Lung (tissue), 11 donors: ENCODE measurements at regions not wholly inside any gene's neighbourhood (a gene's known extent, or its start where the extent isn't known, plus 50 kb on each side); places are given as distances from the start of the nearest gene placed in this dataset.

ENCODE experiments used
- ATAC-seq: fragments of 200-7000 bp; cut with Tn5 transposase; one replicate; pipeline ENCODE4 v1.9.1; 2020; ENCODE audit warnings: moderate number of reproducible peaks; ENCODE audit not compliant: insufficient read depth, low FRiP score
- DNase-seq, 3 donors: peaks; one replicate each; pipeline ENCODE4 v3.0.0-alpha.2; 2013 to 2017
- H3K27ac ChIP-seq, 2 donors: one replicate each; pipeline ENCODE4 v1.5.1; 2013; ENCODE audit warnings: mild to moderate bottlenecking in 2 of 2, moderate library complexity in 2 of 2, control low read depth in 1 of 2, inconsistent platforms in 1 of 2, low read depth in 1 of 2, low read length in 1 of 2
- H3K27me3 ChIP-seq, 3 donors: one replicate each; pipeline ENCODE4 v1.5.1; 2013; ENCODE audit warnings: low read length in 2 of 3; ENCODE audit not compliant: control insufficient read depth in 3 of 3, insufficient read depth in 3 of 3
- H3K36me3 ChIP-seq, 4 donors: one replicate each; pipeline ENCODE4 v1.5.1; 2013; ENCODE audit warnings: low read length in 4 of 4, mild to moderate bottlenecking in 1 of 4, moderate library complexity in 1 of 4; ENCODE audit not compliant: control insufficient read depth in 4 of 4, insufficient read depth in 4 of 4
- H3K4me1 ChIP-seq, 5 donors: one replicate each; pipeline ENCODE4 v1.5.1; 2013; ENCODE audit warnings: low read length in 5 of 5, mild to moderate bottlenecking in 2 of 5, moderate library complexity in 1 of 5; ENCODE audit not compliant: control insufficient read depth in 5 of 5, insufficient read depth in 5 of 5
- H3K4me3 ChIP-seq: one replicate; pipeline ENCODE4 v1.5.1; 2013; ENCODE audit warnings: mild to moderate bottlenecking, control low read depth, moderate library complexity
- H3K9ac ChIP-seq, 2 donors: one replicate each; pipeline ENCODE4 v1.5.1; 2013; ENCODE audit warnings: low read length in 2 of 2, control low read depth in 1 of 2; ENCODE audit not compliant: insufficient read depth in 1 of 2
- H3K9me3 ChIP-seq, 4 donors: one replicate each; pipeline ENCODE4 v1.5.1; 2013; ENCODE audit warnings: low read length in 3 of 4, mild to moderate bottlenecking in 1 of 4, moderate library complexity in 1 of 4; ENCODE audit not compliant: control insufficient read depth in 4 of 4, insufficient read depth in 3 of 4
- CTCF ChIP-seq: IDR thresholded peaks from 2 replicates; pipeline ENCODE4 v1.5.1; 2012; ENCODE audit warnings: mild to moderate bottlenecking; ENCODE audit errors: control extremely low read depth, extremely low read depth
- WGBS, 2 donors: extraction: QIAGEN DNeasy Blood & Tissue Kit; methylation state at CpG; one replicate each; pipeline ENCODE4 v1.1.7; 2013; 5-methylcytosine and 5-hydroxymethylcytosine counted together
- donor health status: control.
- donor health status: control.
- donor health status: Bipolar disorder and iron deficiency.
- donor health status: healthy.
- donor health status: DM: yes; HTN: yes; CAD: no.

GRCh38 chr11:97345032-97345431 is 955.2 kb downstream of the JRKL start:
- no peak overlapping the region for H3K9ac ChIP-seq
- 62 to 79% methylated on average over 3 of the region's 3 CpGs for WGBS, 2 donors
- no peak overlapping the region for H3K27ac ChIP-seq
- no peaks in the 10 kb centered on the region for H3K27me3 ChIP-seq
- H3K4me1 ChIP-seq = no peaks in the 10 kb centered on the region
- DNase-seq = no peak
- no peak overlapping the region for H3K4me3 ChIP-seq
- H3K36me3 ChIP-seq = no peaks in the 10 kb centered on the region
- no peak for TF ChIP-seq CTCF
- ATAC-seq = no peak
- H3K9me3 ChIP-seq = no peaks in the 10 kb centered on the region

GRCh38 chr11:97349201-97349600 is 959.4 kb downstream of the JRKL start:
- no peaks in the 10 kb centered on the region for H3K36me3 ChIP-seq
- H3K4me1 ChIP-seq = no peaks in the 10 kb centered on the region
- no peak for ATAC-seq
- no peak overlapping the region for H3K27ac ChIP-seq
- H3K9me3 ChIP-seq = no peaks in the 10 kb centered on the region
- no peaks in the 10 kb centered on the region for H3K27me3 ChIP-seq
- 64 to 78% methylated on average over 4 of the region's 4 CpGs for WGBS, 2 donors
- no peak overlapping the region for H3K4me3 ChIP-seq
- H3K9ac ChIP-seq = no peak overlapping the region
- TF ChIP-seq CTCF = no peak
- peak in 2 of 3 donors; percentile 3 to 6 for DNase-seq

GRCh38 chr11:97351939-97352338 is 962.1 kb downstream of the JRKL start:
- no peaks in the 10 kb centered on the region for H3K9me3 ChIP-seq
- ATAC-seq (no peak), DNase-seq (peak in 1 of 3 donors; percentile 9)
- no peaks in the 10 kb centered on the region for H3K4me1 ChIP-seq
- WGBS, 2 donors = 60 to 71% methylated on average over 2 of the region's 2 CpGs
- no peak overlapping the region for H3K27ac ChIP-seq
- H3K4me3 ChIP-seq = no peak overlapping the region
- no peak overlapping the region for H3K9ac ChIP-seq
- TF ChIP-seq CTCF = no peak
- no peaks in the 10 kb centered on the region for H3K36me3 ChIP-seq
- H3K27me3 ChIP-seq = no peaks in the 10 kb centered on the region

- H3K9ac ChIP-seq = no peak overlapping the region
- no peak for TF ChIP-seq CTCF
- H3K4me3 ChIP-seq = no peak overlapping the region
- H3K9me3 ChIP-seq = no peaks in the 10 kb centered on the region
- H3K4me1 ChIP-seq = no peaks in the 10 kb centered on the region
- H3K36me3 ChIP-seq = no peaks in the 10 kb centered on the region
- no peak overlapping the region for H3K27ac ChIP-seq
- H3K27me3 ChIP-seq = no peaks in the 10 kb centered on the region
- no peak for ATAC-seq
- 88 to 95% methylated on average over 1 of the region's 1 CpG for WGBS, 2 donors
- no peak for DNase-seq
Observed at GRCh38 chr11:97354026-97354425, 964.2 kb downstream of the JRKL start.
